Mesenteric fat pad (tissue), 1 donor: ENCODE measurements at regions not wholly inside any gene's neighbourhood (a gene's known extent, or its start where the extent isn't known, plus 50 kb on each side); places are given as distances from the start of the nearest gene placed in this dataset.

Source experiments
- DNase-seq: peaks from one replicate; pipeline ENCODE4 v3.0.0-alpha.2; 2020; ENCODE audit warnings: low spot score
- donor health status: DM: yes; HTN: yes; CAD: no.

GRCh38 chr1:13921190-13921589 is 221.2 kb downstream of the PRDM2 start:
- DNase-seq, result no peak

GRCh38 chr1:13922466-13923110 is 222.6 kb downstream of the PRDM2 start:
- no peak for DNase-seq

GRCh38 chr1:13926556-13926955 is 226.6 kb downstream of the PRDM2 start:
- DNase-seq, result no peak

- no peak for DNase-seq
These were observed 227.7 kb downstream of the PRDM2 start for GRCh38 chr1:13927736-13928135.

GRCh38 chr1:13929313-13929712 is 229.3 kb downstream of the PRDM2 start:
- DNase-seq, result no peak

- DNase-seq, result no peak
These were observed 230.2 kb downstream of the PRDM2 start for GRCh38 chr1:13930151-13930550.

- no peak for DNase-seq
These were observed 231.2 kb downstream of the PRDM2 start for GRCh38 chr1:13931226-13931625.

GRCh38 chr1:13935336-13935735 is 235.3 kb downstream of the PRDM2 start:
- DNase-seq, result no peak

- no peak for DNase-seq
These were observed 241.3 kb downstream of the PRDM2 start for GRCh38 chr1:13941315-13941714.

GRCh38 chr1:13943055-13943454 is 243.1 kb downstream of the PRDM2 start:
- DNase-seq, result no peak

GRCh38 chr1:13945856-13946255 is 245.9 kb downstream of the PRDM2 start:
- DNase-seq, result no peak

- no peak for DNase-seq
These were observed 247.7 kb downstream of the PRDM2 start for GRCh38 chr1:13947658-13948057.

- DNase-seq, result no peak
These were observed 248.4 kb downstream of the PRDM2 start for GRCh38 chr1:13948396-13948795.

- no peak for DNase-seq
These were observed 249.0 kb downstream of the PRDM2 start for GRCh38 chr1:13948888-13949391.

GRCh38 chr1:13949546-13949945 is 249.6 kb downstream of the PRDM2 start:
- DNase-seq, result no peak

- no peak for DNase-seq
These were observed 250.6 kb downstream of the PRDM2 start for GRCh38 chr1:13950637-13951036.

GRCh38 chr1:13951793-13952751 is 252.1 kb downstream of the PRDM2 start:
- no peak for DNase-seq

GRCh38 chr1:13952985-13953384 is 253.0 kb downstream of the PRDM2 start:
- DNase-seq, result no peak

- no peak for DNase-seq
These were observed 256.4 kb downstream of the PRDM2 start for GRCh38 chr1:13956393-13956792.

- DNase-seq, result no peak
These were observed 260.5 kb downstream of the PRDM2 start for GRCh38 chr1:13960375-13960987.

- no peak for DNase-seq
These were observed 264.8 kb downstream of the PRDM2 start for GRCh38 chr1:13964768-13965167.
